ENCODE measurements at regions not wholly inside any gene's neighbourhood (a gene's known extent, or its start where the extent isn't known, plus 50 kb on each side); places are given as distances from the start of the nearest gene placed in this dataset.

GRCh38 chr1:40914927-40915569, 52.9 kb upstream of the CITED4 start:
- CTCF ChIA-PET = interaction anchor here (0.8 to 1.4 kb wide), 2 partner anchors 18 to 33 kb away, joined by 3 to 4 read pairs; no protein-coding TSS in a partner anchor
- POLR2A ChIA-PET = no interaction called here

GRCh38 chr1:40915581-40915980, 53.4 kb upstream of the CITED4 start:
- POLR2A ChIA-PET = no interaction called here
- CTCF ChIA-PET = interaction anchor here (0.8 kb wide), 1 partner anchor 32 kb away, joined by 3 read pairs; no protein-coding TSS in a partner anchor

GRCh38 chr1:40917995-40918711, 56.0 kb upstream of the CITED4 start:
- CTCF ChIA-PET = no interaction called here
- POLR2A ChIA-PET = no interaction called here

- POLR2A ChIA-PET = no interaction called here
- CTCF ChIA-PET = no interaction called here
These were observed 57.4 kb upstream of the CITED4 start for GRCh38 chr1:40919475-40920011.

- POLR2A ChIA-PET = no interaction called here
- CTCF ChIA-PET = no interaction called here
These were observed 58.0 kb upstream of the CTPS1 start for GRCh38 chr1:40921522-40921921.

GRCh38 chr1:40921981-40922677, 57.4 kb upstream of the CTPS1 start:
- POLR2A ChIA-PET = no interaction called here
- CTCF ChIA-PET = no interaction called here

GRCh38 chr1:40922969-40923368, 56.5 kb upstream of the CTPS1 start:
- POLR2A ChIA-PET = no interaction called here

GRCh38 chr1:40923511-40924020, 55.9 kb upstream of the CTPS1 start:
- POLR2A ChIA-PET = no interaction called here
- CTCF ChIA-PET = no interaction called here

More at GRCh38 chr1:40922969-40923368, 56.5 kb upstream of the CTPS1 start:
- CTCF ChIA-PET = no interaction called here

GRCh38 chr1:40924767-40925166, 54.7 kb upstream of the CTPS1 start:
- CTCF ChIA-PET = no interaction called here
- POLR2A ChIA-PET = no interaction called here

- POLR2A ChIA-PET = no interaction called here
- CTCF ChIA-PET = no interaction called here
These were observed 53.6 kb upstream of the CTPS1 start for GRCh38 chr1:40925834-40926410.

GRCh38 chr1:40926441-40926840, 53.1 kb upstream of the CTPS1 start:
- CTCF ChIA-PET = no interaction called here

GRCh38 chr1:40927781-40928180, 51.7 kb upstream of the CTPS1 start:
- ChIA-PET POLR2A (no interaction called here), CTCF (no interaction called here)

More at GRCh38 chr1:40926441-40926840, 53.1 kb upstream of the CTPS1 start:
- POLR2A ChIA-PET = no interaction called here

- ChIA-PET POLR2A (no interaction called here), CTCF (no interaction called here)
These were observed 50.8 kb upstream of the CTPS1 start for GRCh38 chr1:40928699-40929098.

GRCh38 chr1:40929155-40929554, 50.3 kb upstream of the CTPS1 start:
- ChIA-PET POLR2A (no interaction called here), CTCF (no interaction called here)

Measured in activated CD8-positive, alpha-beta memory T cell treated with anti-CD3 and anti-CD28 coated beads for 36 hours (primary cell).